BE2C (cell line): ENCODE measurements at regions not wholly inside any gene's neighbourhood (a gene's known extent, or its start where the extent isn't known, plus 50 kb on each side); places are given as distances from the start of the nearest gene placed in this dataset.

Experiments used
- DNase-seq: peaks from one replicate; pipeline ENCODE4 v3.0.0-alpha.2; 2020
- H3K27me3 ChIP-seq: fragments of 250-450 bp; sonication (Bioruptor Pico); 2 replicates; pipeline ENCODE4 v1.5.1; 2020; ENCODE audit warnings: mild to moderate bottlenecking
- H3K36me3 ChIP-seq: fragments of 250-450 bp; sonication (Bioruptor Pico); 2 replicates; pipeline ENCODE4 v1.5.1; 2020; ENCODE audit warnings: mild to moderate bottlenecking
- H3K4me1 ChIP-seq: fragments of 250-450 bp; sonication (Bioruptor Pico); 2 replicates; pipeline ENCODE4 v1.5.1; 2020
- H3K4me3 ChIP-seq: 2 replicates; pipeline ENCODE4 v1.5.1; 2011; ENCODE audit warnings: low read depth, low read length
- H3K9me3 ChIP-seq: fragments of 250-450 bp; sonication (Bioruptor Pico); 2 replicates; pipeline ENCODE4 v1.5.1; 2020
- TF ChIP-seq, protein P1 (sequence below): IDR thresholded peaks from 2 replicates; pipeline ENCODE4 v1.5.1; 2012; ENCODE audit warnings: mild to moderate bottlenecking, low read depth, low read length

DNA sequence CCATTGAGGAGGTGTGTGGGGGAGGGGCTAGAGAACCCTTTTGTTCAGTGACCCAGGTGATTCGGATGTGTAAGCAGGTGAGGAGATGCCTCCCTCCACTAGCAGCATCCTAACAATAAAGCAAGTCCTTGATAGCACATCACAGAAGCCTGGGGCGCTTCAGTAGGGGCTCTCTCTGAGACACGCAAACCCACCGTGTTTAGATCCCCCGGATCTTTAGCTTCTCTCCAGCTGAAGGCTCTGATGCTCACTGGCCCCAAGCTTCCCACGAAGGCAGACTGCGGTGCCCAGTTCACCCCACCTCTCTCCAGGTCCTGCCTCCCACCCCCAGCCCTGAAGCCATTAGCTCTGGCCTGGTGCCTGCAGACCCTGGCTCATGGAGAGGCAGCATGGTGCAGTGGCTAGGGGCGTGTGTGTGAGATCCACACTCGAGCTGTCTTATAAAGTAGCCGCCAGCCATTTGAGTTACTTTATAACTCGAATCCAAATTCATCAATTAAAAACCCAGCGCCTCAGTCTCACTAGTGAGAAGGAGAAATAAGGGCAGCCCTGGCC lies 204.7 kb upstream of the TNRC6C start:
- no peak for DNase-seq
- no peaks in the 10 kb centered on the region for H3K4me1 ChIP-seq
- no peaks in the 10 kb centered on the region for H3K9me3 ChIP-seq
- no peak overlapping the region for H3K4me3 ChIP-seq
- TF ChIP-seq, protein P1, sequence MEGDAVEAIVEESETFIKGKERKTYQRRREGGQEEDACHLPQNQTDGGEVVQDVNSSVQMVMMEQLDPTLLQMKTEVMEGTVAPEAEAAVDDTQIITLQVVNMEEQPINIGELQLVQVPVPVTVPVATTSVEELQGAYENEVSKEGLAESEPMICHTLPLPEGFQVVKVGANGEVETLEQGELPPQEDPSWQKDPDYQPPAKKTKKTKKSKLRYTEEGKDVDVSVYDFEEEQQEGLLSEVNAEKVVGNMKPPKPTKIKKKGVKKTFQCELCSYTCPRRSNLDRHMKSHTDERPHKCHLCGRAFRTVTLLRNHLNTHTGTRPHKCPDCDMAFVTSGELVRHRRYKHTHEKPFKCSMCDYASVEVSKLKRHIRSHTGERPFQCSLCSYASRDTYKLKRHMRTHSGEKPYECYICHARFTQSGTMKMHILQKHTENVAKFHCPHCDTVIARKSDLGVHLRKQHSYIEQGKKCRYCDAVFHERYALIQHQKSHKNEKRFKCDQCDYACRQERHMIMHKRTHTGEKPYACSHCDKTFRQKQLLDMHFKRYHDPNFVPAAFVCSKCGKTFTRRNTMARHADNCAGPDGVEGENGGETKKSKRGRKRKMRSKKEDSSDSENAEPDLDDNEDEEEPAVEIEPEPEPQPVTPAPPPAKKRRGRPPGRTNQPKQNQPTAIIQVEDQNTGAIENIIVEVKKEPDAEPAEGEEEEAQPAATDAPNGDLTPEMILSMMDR, result no peak
- no peaks in the 10 kb centered on the region for H3K27me3 ChIP-seq
- no peaks in the 10 kb centered on the region for H3K36me3 ChIP-seq

DNA sequence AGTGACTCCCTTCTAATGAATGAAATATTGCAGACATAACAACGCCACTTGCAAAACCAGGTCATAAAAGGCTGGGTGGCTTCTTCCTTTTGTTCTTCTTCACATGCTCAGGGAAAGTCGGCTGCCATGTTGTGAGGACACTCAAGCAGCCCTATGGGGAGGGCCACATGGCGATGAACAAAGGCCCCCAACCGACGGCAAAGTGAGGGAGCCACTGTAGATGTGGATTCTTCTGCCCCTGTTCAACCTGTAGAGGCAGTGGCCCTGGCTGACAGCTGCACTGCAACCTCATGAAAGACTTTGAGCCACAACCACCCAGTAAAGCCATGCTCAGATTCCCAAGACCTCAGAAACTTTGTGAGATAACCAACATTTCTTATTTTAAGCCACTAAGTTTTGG lies 203.5 kb upstream of the TNRC6C start:
- Histone ChIP-seq H3K4me3 (no peak overlapping the region), H3K27me3 (no peaks in the 10 kb centered on the region), H3K9me3 (no peaks in the 10 kb centered on the region), H3K4me1 (no peaks in the 10 kb centered on the region), H3K36me3 (no peaks in the 10 kb centered on the region)
- no peak for DNase-seq
- TF ChIP-seq, protein P1, result no peak

DNA sequence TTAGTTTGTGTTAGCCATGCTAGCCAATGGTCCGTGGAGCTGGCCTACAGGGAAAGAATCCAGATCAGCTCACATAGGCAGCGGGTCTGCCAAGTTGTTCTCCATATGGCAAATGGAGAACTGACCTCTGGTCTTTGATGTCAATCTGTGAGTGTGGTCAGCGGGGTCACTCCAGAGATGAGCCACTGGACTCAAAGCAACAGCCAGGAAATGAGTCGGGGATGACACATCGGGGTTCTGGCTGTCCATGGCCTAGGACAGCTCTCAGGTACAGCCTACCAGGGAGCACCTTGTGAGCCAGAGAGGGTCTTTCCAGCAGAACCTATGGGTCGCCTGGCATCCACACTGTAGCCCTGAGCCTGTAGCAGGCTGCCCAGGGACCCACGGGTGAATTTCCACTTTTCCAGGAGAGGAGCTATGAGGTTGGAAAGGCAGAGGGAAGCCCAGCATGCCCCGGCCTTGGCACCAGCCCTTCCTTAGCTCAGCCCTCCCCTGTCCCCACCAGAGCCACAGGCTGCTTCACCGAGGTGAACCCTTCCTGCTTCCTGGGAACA lies 203.0 kb upstream of the TNRC6C start:
- Histone ChIP-seq H3K4me1 (no peaks in the 10 kb centered on the region), H3K36me3 (no peaks in the 10 kb centered on the region), H3K27me3 (no peaks in the 10 kb centered on the region), H3K4me3 (no peak overlapping the region), H3K9me3 (no peaks in the 10 kb centered on the region)
- TF ChIP-seq, protein P1, result no peak
- DNase-seq, result no peak

DNA sequence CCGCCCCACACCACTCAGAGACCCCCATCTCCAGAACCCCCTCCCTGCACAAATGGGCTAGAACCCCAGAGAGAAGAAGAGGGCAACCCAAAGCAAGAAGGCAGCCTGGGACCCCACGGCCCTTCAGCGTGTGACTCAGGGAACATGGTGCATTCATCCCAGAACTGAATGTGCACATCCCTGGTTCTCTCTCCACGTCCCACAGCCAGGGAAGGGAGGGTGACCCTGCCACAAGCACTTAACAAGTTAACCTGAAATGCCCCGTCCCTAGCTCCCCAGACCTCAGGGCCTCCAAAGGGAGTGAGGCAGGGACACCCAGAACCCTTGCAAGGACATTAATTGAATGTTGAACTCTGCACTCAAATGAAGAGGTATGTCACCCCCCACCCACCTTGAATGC lies 202.5 kb upstream of the TNRC6C start:
- Histone ChIP-seq H3K4me1 (no peaks in the 10 kb centered on the region), H3K4me3 (no peak overlapping the region), H3K9me3 (no peaks in the 10 kb centered on the region), H3K27me3 (no peaks in the 10 kb centered on the region), H3K36me3 (no peaks in the 10 kb centered on the region)
- TF ChIP-seq, protein P1, result no peak
- no peak for DNase-seq

DNA sequence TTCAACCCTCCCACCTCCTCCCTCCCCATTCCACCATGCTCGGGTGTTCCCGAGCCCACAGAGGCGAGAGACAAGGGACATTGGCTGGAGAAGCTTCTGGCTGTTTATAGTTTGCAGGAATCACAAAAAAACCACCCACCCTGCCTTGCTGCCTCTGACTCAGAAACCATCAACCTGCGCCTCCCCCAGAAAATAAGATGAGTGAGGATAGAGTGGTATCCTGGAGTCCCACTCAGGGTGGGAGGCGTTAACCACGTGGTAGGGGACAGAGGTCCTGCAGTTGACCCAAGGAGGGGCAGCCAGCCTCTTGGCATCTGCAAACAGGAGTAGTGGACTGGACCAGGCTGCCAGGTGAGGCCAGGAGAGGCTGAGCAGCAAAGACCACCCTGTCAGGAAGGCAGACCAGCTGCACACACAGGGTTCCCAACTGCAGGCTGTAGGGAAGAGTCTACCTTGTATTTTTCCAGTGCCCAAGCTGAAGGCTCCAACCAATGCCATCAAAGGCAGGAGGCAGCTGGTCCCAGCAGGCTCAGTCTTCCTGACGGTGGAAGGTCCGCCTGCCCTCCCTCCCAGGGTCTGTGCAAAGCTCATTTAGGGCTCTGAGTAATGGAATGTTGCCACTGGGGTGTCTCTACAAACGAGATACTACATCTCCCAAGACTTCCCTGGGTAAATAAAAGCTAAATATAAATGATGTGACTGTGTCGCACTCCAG lies 201.5 kb upstream of the TNRC6C start:
- TF ChIP-seq, protein P1, result no peak
- Histone ChIP-seq H3K4me3 (no peak overlapping the region), H3K27me3 (no peaks in the 10 kb centered on the region), H3K4me1 (no peaks in the 10 kb centered on the region), H3K36me3 (no peaks in the 10 kb centered on the region), H3K9me3 (no peaks in the 10 kb centered on the region; the same call in 1 of the 2 replicates)
- DNase-seq, result no peak

DNA sequence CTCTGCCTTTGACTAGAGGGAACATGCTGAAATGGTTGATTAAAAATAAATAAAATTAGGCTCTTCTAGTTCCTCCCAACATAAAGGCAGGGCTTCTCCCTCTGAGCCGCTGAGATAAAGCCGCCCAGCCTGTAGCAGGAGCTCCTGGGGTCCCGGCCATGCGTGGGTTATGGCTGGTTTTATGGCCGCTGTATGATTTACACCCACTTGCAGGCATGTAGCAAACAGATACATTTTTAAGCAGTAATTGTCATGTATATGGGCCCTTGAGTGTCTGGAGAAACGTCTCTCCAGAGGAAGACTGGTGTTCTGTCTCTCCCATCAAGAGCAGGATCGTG lies 201.0 kb upstream of the TNRC6C start:
- TF ChIP-seq, protein P1, result no peak
- no peaks in the 10 kb centered on the region for H3K36me3 ChIP-seq
- no peaks in the 10 kb centered on the region; the same call in 1 of the 2 replicates for H3K9me3 ChIP-seq
- no peaks in the 10 kb centered on the region for H3K27me3 ChIP-seq
- no peak overlapping the region for H3K4me3 ChIP-seq
- DNase-seq, result no peak
- H3K4me1 ChIP-seq, result no peaks in the 10 kb centered on the region
